Right kidney (tissue), 1 donor: ENCODE measurements at regions not wholly inside any gene's neighbourhood (a gene's known extent, or its start where the extent isn't known, plus 50 kb on each side); places are given as distances from the start of the nearest gene placed in this dataset.
"Not testable (repeated sequence)": the region's sequence is repeated elsewhere in the genome, so short reads cannot be mapped to it uniquely, and the experiment has no call there.

Experiments used
- DNase-seq: peaks from one replicate; pipeline ENCODE4 v3.0.0-alpha.2; 2016

DNA sequence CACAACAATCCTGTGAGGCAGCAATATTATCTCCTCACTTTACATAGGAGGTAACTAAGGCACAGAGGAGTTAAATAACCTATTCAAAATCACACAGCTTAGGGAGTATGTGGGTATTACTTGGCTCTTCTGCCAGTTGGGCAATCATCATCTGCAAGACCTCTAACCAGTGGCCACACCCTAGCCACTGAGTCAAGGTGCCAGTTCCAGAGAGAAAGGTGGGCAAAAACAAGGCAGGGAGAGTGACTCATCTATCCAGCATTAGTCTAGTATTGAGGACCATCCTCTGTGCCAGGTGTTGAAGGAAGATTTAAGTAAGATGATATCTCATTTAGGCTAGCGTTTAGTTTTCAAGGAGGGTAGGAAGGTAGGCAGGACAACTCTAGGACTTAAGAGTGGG lies 113.9 kb upstream of the EOLA2 start:
- no peak for DNase-seq

DNA sequence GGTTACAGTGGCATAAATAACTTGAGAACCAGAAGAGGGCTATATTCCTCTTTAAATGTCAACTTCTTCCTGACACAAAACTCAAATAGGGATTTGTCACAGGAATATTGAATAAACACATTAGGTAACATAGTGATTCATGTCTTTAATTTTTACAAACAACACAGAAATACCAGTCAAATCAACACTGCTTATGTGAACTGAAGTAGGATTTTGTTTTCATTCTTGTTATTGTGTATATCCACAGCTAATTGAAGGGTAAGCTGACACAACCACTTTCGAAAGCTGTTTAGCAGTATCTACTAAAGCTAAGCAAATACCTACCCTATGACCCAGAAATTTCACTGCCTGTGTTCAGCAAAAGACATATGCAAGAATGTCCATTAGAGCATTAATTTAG lies 120.4 kb upstream of the EOLA2 start:
- DNase-seq: no peak

DNA sequence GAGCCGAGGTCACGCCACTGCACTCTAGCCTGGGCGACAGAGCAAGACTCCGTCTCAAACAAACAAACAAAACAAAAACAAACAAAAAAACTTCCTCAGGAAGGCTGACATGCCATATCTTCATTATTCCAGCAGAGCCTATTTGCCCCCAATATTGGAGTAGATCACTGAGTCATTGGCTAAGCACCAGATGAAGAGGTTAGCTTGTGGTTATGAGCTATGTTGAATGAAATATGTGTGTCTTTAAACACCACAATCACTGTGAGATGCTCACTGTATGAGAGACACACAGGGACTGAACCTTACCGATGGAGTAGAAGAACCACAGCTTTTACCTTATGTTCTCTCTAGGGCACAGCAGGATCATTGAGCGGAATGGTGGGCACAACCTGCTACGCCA lies 122.1 kb upstream of the EOLA2 start:
- no peak for DNase-seq

DNA sequence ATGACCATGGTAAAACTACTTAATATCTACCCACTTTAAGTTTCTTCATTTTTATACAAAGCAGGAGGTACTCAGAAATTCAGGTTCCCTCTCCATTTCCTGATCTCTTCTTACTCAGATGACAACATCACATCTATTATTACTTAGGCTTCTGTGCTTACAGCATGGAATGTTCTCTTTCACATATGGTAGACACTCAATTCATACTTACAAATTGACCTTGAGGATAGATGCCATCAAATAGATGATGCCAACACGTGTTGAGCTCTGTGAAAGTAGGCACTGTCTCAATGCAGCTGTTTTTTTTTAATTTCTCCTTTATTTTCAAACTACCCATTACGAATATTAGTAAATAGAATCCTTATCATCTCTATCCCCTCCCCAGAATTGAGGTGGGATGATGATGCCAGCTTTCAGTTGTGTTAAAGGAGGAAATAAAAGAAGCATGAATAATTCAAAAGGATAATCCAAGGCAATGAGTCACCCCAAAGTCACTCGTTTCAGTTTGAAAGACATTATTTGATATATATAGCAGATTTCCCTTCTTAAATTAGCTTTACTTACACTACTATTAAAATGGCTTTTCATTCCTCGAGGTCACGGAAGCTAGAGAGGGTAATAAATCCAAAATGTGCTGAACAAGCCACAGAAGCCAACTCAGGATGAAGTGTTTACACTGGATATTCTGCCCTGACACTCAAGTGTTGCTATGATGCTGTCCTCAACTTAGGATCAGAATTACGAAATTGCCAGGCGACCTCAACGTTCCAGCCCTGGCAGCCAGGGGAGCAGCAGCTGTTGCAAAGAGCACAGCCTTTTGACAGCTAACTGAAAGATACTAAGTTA lies 124.2 kb upstream of the EOLA2 start:
- DNase-seq: no peak

DNA sequence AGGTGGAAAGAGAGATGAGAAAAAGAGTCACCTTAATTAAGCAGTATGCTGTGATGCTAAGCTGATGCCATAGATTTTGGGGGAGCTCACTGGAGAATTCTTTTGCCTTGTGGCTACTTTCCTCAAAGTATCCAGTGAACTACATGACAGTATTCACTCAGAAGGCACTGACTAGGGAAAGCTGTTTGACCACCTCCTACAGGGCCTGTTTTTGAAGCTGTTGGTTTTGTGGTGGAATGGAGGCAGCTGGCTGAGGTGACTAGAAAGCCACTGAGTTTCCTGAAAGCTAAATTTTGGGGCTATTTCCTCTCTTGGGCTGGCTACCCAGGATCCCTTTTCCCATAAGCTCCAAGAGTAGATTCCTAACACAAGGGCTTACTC lies 124.8 kb upstream of the EOLA2 start:
- no peak for DNase-seq

DNA sequence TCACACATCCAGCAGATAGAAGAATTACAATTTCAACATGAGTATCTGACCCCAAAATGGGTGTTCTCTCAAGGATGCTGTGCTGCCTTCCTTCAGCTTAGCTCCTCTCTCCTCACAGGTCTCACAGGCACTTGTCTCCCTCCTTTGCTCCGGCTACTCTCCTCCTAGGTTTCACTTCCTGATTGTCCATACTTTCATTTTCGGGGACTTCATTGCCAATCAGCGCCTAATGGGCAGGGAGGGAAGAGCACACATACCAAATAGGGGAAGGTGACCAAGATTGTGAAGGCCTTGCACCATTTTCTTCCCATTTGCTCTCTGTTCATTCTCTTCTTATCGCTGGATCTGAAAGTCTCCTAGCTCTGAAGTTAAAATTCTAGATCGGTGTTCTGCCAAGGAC lies 125.4 kb upstream of the EOLA2 start:
- no peak for DNase-seq

DNA sequence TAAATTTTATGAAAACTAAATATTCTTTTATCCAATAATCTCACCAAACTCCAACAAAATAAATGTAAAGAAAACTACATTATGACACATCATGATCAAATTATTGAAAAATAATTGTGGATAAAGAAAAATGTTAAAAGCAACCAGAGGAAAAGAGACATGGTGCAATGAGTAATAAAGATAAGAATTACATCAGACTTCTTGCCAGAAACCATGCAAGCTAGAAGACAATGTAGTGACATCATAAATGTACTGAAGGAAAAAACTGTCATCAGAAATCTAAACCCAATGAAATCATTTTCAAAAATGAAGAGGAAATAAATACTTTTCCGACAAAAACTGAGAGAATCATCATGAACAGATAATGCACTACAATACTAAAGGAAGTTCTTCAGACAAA lies 135.9 kb upstream of the EOLA2 start:
- no peak for DNase-seq

DNA sequence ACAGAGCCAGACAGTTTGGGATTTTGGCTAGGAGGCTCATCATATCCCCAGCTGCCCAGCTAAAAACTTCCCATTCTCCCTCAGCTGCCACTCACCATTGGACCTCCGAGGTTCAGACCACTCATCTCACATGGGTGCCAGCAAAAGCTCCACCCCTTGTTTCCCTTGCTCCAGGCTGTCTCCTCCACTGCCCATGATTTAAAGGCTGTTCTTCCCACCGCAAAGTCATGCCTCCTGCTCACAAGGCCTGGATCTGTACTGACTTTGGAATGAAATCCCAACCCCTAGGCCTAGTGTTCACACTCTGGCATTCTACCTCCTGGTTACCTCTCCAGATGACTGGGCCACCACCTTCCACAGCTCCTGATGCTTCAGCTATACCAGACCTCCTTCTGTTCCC lies 142.2 kb upstream of the EOLA2 start:
- DNase-seq: no peak

DNA sequence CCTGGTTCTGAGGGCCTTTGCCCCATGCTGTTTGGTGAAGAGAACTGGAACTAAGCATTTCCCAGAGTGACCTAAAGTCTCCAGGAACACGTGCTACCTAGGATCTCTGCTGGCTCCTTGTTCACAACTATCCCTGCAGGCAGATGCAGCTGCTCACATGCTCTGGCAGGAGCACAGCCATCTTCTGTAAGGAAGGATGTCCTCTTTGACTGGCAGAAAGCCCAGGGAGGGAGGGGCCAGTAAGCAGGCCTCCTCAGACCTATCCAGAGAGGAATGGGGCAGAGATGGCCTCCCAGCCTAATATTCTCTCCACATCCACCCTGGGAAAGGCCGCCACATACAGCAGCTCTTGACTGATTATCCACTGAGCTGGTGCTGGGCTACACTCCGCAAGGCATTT lies 142.8 kb upstream of the EOLA2 start:
- no peak for DNase-seq

DNA sequence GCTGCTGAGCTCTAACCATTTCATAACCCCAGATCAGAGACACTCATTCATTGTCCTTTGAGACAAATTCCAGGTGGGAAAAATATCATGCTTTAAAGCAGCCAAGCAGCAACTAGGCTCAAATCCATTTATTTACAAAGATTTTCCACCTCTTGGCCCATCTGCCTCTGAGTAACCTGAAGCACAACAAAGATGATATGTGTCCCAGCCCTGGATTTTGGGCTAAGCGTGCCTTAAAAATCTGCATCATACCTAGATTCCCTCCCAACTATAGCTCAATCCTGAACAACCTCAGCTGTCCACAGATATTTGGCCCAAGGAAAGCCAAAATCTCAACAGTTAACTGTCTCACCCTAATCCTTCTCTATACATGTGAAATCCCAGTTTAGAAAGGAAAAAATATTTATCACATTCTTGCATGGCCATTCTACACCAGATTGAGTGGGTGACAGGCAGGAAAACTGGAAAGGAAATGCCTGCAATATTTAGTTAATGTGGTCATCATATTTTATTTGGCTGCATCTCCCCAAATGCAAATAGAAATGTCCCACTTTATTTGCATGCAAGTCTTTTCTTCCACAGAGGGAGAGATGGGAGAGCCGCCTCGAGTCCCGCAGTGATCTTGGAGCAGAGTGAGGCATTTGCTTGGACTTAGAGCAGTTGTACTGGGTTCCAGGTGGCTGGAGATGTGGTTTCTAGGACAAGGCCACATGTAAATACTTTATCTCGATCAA lies 146.4 kb upstream of the EOLA2 start:
- DNase-seq: no peak

DNA sequence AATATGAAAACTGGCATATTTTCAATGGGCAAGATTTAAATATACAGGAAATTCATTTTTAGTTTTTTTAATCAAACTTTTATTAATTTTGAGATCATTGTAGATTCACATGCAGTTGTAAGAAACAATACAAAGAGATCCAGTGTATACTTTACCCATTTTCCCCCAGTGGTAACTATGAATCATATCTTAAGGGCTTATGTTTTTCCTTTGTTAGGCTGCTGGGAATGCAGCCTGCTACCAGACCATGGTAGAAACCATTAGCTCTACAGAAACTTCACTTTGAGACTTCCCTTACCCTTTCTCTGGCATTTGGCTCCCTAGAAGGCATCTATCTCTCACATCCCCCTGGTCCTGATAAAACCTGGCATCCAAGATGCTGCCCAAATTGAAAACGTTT lies 147.6 kb upstream of the EOLA2 start:
- no peak for DNase-seq

DNA sequence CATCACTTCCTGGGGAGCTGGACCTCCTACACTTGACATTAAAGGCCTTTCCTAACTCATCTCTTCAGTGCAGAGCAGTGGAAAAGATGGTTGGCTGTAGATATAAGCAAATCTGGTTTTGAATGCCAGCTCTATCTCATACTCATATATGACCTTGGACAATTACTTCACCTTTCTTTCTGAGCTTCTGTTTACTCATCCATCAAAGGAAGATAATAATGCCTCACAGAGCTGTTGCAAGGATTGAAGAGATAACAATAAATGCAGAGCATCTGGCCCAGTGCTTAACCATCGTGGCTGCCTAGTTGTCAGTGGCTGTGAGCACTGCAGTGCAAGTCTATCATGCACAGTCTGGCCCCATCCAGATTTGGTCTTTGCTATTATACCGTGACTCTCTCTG lies 148.1 kb upstream of the EOLA2 start:
- no peak for DNase-seq

DNA sequence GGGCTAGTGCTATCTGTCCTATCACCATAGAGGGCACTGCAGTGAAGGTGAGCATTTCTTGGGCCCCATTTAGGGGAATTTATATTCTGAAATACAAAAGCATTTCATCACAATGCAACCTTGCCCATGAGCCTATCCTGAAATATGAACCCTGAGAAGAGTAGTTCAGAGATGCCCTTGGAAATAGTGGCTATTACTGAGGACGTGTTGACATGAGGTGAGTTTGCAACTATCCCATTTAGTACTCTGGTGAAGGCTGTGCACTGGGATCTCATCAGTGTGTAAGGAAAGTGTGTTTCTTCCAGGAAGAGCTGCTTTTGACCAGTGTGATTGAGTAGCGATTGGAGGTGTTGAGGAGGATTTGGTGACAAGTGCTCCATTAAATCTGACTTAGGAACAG lies 149.3 kb upstream of the EOLA2 start:
- no peak for DNase-seq

DNA sequence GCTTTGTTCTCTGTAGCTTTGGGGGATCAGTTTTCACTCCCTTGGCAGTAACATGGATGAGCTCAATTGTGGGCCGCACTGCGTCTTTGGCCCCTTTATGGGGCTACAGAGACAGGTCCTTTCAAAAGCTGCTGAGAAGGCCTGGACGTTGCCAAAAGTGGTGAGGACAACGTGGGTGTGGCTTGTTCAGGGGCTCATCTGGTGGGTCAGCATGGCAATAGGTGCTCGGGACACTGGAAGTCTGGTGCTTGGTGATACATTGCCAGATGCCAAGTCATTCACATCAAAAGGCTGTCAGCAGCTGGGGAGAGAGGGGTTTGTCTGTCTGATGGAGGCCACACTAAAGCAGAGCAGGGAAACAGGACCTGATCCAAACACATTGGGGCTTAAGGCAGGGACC lies 149.8 kb upstream of the EOLA2 start:
- no peak for DNase-seq

DNA sequence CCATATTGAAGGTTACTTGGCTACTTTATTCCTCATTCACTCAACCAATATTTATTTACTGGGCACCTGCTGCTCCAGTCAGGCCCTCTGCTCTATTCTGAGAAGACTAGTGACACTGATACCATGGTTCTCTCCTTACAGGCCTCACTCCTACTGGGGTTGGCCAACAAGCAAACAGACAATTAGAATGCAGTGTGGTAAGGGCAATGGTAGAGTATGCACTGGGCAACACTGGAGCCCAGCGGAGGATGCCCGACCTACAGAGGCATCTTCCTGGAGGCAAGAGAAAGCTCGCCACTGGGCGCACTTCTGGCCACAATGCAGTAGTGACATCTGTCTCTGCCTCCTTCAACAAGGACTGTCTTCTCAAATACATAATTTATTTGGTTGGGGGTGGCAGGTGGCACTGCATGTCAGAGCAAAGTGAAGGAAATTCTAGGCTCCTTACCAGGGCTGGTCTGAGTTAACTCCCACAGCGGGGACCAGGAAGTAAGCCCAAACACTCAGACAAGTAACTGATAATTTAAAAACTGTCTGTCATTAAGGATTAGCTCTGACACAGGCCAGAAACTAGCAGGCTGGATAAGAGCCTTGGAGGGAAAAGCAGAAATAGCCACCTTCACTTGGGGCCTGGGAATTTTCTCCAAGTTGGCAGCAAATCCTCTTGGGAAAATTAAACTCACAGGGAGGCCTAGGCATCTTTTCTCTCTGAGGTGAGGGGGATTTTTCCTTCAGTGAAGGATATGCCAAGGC lies 150.7 kb upstream of the EOLA2 start:
- DNase-seq: no peak

DNA sequence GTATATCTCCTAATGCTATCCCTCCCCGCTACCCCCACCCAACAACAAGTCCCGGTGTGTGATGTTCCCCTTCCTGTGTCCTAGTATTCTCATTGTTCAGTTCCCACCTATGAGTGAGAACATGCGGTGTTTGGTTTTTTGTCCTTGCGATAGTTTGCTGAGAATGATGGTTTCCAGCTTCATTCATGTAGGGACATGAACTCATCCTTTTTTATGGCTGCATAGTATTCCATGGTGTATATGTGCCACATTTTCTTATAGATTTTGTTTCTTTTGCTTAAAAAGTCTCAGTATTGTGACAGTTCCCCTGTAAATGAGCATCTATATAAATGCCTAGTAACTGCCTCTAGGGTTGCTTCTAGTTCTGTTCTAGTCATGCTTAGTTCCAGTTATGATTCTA lies 153.0 kb upstream of the EOLA2 start:
- not testable (repeated sequence) for DNase-seq

DNA sequence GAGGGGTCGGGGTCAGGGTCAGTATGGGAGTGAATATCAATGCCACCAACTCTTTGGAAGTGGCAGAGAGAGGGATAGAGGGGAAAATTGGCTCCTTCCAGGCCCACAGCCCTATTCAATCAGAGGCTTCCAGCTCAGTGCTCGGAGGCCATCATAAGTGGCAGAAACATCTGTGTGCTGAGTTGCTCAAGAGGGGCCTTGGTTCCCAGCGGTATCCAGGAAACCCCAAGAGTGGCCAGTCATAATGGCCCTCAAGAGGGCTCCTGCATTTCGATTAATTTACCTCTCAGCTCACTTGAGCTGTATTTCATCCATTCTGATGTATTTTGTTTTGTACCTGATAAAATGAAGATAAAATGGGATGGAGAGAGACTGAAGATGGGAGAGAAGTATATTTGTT lies 154.3 kb upstream of the EOLA2 start:
- DNase-seq: no peak

DNA sequence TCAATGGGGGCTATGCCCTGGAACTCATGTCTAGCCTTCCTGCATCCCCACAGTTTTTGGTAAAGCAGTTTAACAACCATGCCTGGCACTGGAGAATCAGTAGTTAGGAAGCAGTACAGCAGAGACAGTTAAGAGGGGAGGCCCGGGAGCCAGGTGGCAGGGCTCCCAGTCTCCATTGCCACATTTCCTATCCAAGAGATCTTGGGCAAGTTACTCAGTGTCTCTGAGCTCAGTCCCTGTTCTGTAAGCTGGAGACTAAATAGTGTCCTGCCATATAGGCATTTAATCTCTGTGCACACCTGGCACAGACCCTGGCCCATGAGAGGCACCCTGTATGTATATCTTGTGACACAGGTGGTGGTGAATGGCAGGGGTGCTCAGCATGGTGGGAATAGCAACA lies 156.1 kb upstream of the EOLA2 start:
- DNase-seq: no peak

DNA sequence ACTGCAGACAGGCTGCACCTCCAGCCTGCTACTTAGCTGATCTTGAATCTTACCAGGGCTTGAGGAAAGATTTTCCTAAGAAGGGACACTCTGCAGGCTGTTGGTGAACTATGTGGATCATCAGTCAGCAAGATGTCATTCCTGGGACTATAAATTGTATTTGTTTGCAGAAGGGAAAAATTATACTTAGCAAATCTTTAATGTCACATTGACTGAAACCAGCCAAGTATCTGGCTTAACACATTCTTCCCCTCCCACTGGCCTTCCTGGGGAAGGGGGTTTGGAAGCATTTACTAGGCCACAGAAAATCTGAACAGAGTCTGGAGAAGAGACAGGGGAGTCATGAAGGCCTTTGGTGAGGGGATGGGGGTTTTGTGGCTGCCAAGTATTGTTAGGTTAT lies 156.7 kb upstream of the EOLA2 start:
- no peak for DNase-seq

DNA sequence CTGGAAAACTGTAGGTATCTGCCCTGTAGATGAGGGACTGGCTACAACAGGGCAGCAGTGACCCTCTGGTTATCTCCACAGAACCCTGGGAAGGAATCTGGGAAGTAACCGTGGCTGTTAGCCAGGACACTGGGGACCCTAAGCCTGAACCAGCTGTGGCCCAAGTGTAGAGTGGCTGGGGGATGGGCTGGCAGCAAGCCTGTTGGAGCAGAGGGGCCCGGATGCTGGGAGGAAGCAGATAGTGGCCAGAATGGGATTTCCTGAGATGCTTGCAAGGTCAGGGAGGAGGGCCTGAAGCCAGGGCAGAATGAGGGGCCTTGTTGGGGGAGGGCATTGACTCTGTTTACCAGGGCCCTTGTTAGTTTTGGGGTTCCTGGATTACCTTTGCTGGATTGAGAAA lies 161.0 kb upstream of the EOLA2 start:
- no peak for DNase-seq

DNA sequence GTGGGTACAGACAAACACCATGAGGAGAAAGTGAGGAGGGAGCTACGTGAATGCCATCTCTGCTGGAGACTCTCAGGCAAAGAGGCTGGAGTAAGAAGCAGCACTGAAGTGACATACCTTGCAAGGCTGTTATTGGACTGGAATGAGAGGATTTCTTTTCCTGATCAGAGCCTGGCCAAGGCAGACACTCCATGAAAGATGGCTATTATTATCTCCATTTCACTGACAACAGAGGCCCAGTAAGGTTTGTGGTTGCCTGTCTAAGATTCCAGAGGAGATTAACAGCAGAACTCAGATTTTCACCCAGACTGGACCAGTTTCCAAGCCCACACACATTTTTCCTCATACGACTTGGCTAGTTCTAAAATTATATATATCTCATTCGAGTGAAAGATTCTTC lies 162.0 kb upstream of the EOLA2 start:
- no peak for DNase-seq

DNA sequence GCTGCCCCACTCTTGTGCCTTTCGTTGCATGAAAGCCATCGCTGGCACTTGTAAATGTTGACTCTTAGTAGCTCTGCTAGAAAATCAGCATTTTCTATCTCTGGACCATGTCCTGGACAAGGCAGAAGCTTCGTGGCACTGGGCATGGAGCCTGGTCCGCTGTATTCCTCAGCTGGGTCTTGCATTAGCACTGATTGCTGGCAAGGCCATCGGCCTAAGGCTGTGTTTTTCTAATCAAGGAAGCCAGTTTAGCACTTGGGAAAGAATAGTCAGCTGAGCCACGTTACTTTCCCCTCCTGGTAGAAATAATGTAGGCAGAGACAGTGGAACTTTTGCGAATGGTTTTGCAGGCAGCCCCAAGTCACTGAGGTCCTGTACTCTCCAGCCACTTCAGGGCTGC lies 180.2 kb upstream of the EOLA2 start:
- DNase-seq: no peak

DNA sequence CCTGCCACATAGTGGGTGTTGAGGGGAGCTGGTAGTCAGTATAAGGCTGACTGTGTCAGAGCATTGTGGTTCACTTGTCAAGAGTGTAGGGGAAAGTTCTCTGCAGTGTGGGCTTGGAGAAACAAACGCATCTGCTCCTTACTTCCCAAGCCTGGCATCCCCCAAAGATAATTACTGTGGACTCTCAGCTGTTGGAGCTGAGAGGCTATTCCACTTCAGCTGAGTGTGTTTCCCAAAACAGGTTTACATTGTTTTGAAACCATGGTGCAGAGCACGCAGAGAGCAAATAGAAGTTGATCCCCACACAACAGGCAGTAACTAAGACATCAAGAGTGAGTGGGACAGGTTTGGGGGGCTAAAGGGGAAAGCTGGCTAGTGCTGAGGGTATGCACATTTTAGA lies 181.0 kb upstream of the EOLA2 start:
- no peak for DNase-seq

DNA sequence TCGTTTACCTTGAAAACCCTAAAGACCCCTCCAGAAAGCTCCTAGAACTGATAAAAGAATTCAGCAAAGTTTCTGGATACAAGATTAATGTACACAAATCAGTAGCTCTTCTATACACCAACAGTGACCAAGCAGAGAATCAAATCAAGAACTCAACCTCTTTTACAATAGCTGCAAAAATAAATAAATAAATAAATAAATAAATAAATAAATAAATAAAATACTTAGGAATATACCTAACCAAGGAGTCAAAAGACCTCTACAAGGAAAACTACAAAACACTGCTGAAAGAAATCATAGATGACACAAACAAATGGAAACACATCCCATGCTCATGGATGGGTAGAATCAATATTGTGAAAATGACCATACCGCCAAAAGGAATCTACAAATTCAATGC lies 186.8 kb upstream of the EOLA2 start:
- not testable (repeated sequence) for DNase-seq
